H9 (cell line): ENCODE measurements at regions not wholly inside any gene's neighbourhood (a gene's known extent, or its start where the extent isn't known, plus 50 kb on each side); places are given as distances from the start of the nearest gene placed in this dataset.

Source experiments
- DNase-seq: peaks from one replicate; pipeline ENCODE4 v3.0.0-alpha.2; 2017
- H2AFZ ChIP-seq: one replicate; pipeline ENCODE4 v1.6.1; 2013; ENCODE audit warnings: mild to moderate bottlenecking, low read length, control low read depth, moderate library complexity
- H2AK5ac ChIP-seq: 2 replicates; pipeline ENCODE4 v1.6.1; 2013; ENCODE audit warnings: low read length, control low read depth, mixed read lengths; ENCODE audit not compliant: insufficient read length
- H2BK120ac ChIP-seq: one replicate; pipeline ENCODE4 v1.6.1; 2013; ENCODE audit warnings: low read depth, mild to moderate bottlenecking, low read length, control low read depth, inconsistent platforms; ENCODE audit not compliant: poor library complexity, severe bottlenecking
- H2BK12ac ChIP-seq: 2 replicates; pipeline ENCODE4 v1.6.1; 2013; ENCODE audit warnings: low read length, control low read depth, mixed read lengths, low read depth; ENCODE audit not compliant: insufficient read length
- H2BK15ac ChIP-seq: 2 replicates; pipeline ENCODE4 v1.6.1; 2013; ENCODE audit warnings: low read depth, low read length, control low read depth
- H2BK20ac ChIP-seq: one replicate; pipeline ENCODE4 v1.6.1; 2013; ENCODE audit warnings: low read depth, mild to moderate bottlenecking, low read length, control low read depth, inconsistent platforms; ENCODE audit not compliant: poor library complexity, severe bottlenecking
- H2BK5ac ChIP-seq: 2 replicates; pipeline ENCODE4 v1.6.1; 2013; ENCODE audit warnings: low read length, control low read depth, mixed read lengths; ENCODE audit not compliant: insufficient read length
- H3K14ac ChIP-seq: 2 replicates; pipeline ENCODE4 v1.6.1; 2013; ENCODE audit warnings: low read length, control low read depth; ENCODE audit not compliant: insufficient read depth
- H3K18ac ChIP-seq: 2 replicates; pipeline ENCODE4 v1.6.1; 2013; ENCODE audit warnings: low read depth, mild to moderate bottlenecking, mixed read lengths, low read length, control low read depth; ENCODE audit not compliant: insufficient read length
- H3K23ac ChIP-seq: 2 replicates; pipeline ENCODE4 v1.6.1; 2013; ENCODE audit warnings: low read length, control low read depth, mixed read lengths, low read depth; ENCODE audit not compliant: insufficient read length
- H3K23me2 ChIP-seq: 2 replicates; pipeline ENCODE4 v1.6.1; 2013; ENCODE audit warnings: low read depth, mild to moderate bottlenecking, mixed read lengths, low read length, control low read depth; ENCODE audit not compliant: insufficient read length, poor library complexity, severe bottlenecking
- H3K27ac ChIP-seq: 2 replicates; pipeline ENCODE4 v1.5.1; 2013; ENCODE audit warnings: low read length, control low read depth, mixed read lengths, low read depth; ENCODE audit not compliant: insufficient read length
- H3K27me3 ChIP-seq: 2 replicates; pipeline ENCODE4 v1.6.1; 2013; ENCODE audit warnings: low read length, control low read depth, inconsistent platforms; ENCODE audit not compliant: insufficient read depth
- H3K4ac ChIP-seq: 2 replicates; pipeline ENCODE4 v1.6.1; 2013; ENCODE audit warnings: low read depth, mild to moderate bottlenecking, control low read depth, inconsistent platforms, low read length, moderate library complexity
- H3K4me1 ChIP-seq: 2 replicates; pipeline ENCODE4 v1.6.1; 2013; ENCODE audit warnings: low read length, control low read depth, inconsistent platforms; ENCODE audit not compliant: insufficient read depth
- H3K4me2 ChIP-seq: 2 replicates; pipeline ENCODE4 v1.6.1; 2013; ENCODE audit warnings: low read length, control low read depth, mixed read lengths; ENCODE audit not compliant: insufficient read length, insufficient read depth
- H3K56ac ChIP-seq: 2 replicates; pipeline ENCODE4 v1.6.1; 2013; ENCODE audit warnings: low read depth, mild to moderate bottlenecking, mixed read lengths, low read length, control low read depth; ENCODE audit not compliant: insufficient read length
- H3K79me1 ChIP-seq: 2 replicates; pipeline ENCODE4 v1.6.1; 2013; ENCODE audit warnings: low read depth, mild to moderate bottlenecking, moderate library complexity, low read length, control low read depth, inconsistent platforms; ENCODE audit not compliant: insufficient read depth, poor library complexity, severe bottlenecking
- H3K79me2 ChIP-seq: 2 replicates; pipeline ENCODE4 v1.6.1; 2013; ENCODE audit warnings: low read length, control low read depth, inconsistent platforms; ENCODE audit not compliant: insufficient read depth
- H3K9ac ChIP-seq: 2 replicates; pipeline ENCODE4 v1.6.1; 2013; ENCODE audit warnings: low read length, control low read depth, mixed read lengths; ENCODE audit not compliant: insufficient read length; ENCODE audit errors: extremely low read depth
- H3K9me3 ChIP-seq: one replicate; pipeline ENCODE4 v1.6.1; 2013; ENCODE audit warnings: low read depth, low read length, inconsistent platforms; ENCODE audit not compliant: control insufficient read depth
- H3T11ph ChIP-seq: one replicate; pipeline ENCODE4 v1.6.1; 2013; ENCODE audit warnings: mild to moderate bottlenecking, low read length, control low read depth, inconsistent platforms
- H4K20me1 ChIP-seq: one replicate; pipeline ENCODE4 v1.6.1; 2013; ENCODE audit not compliant: control insufficient read depth, insufficient read length, insufficient read depth
- H4K5ac ChIP-seq: 2 replicates; pipeline ENCODE4 v1.6.1; 2013; ENCODE audit warnings: low read depth, mild to moderate bottlenecking, mixed read lengths, low read length, control low read depth; ENCODE audit not compliant: insufficient read length
- H4K8ac ChIP-seq: replicated peaks from 2 replicates; pipeline ENCODE4 v1.6.1; 2013; ENCODE audit warnings: low read length, control low read depth, mixed read lengths, low read depth; ENCODE audit not compliant: insufficient read length
- H4K91ac ChIP-seq: 2 replicates; pipeline ENCODE4 v1.6.1; 2013; ENCODE audit warnings: low read depth, mild to moderate bottlenecking, moderate library complexity, mixed read lengths, low read length, control low read depth; ENCODE audit not compliant: insufficient read length
- H3K27ac Mint-ChIP-seq, 3 experiments: 2 replicates in 2 of 3; 3 replicates in 1 of 3; pipeline ENCODE4 v1.8.0; 2020 to 2021; ENCODE audit warnings: mixed read lengths in 3 of 3, mild to moderate bottlenecking in 1 of 3, moderate library complexity in 1 of 3
- H3K27me3 Mint-ChIP-seq: 2 replicates; pipeline ENCODE4 v1.8.0; 2021; ENCODE audit warnings: low read depth, mild to moderate bottlenecking, moderate library complexity, mixed read lengths
- H3K36me3 Mint-ChIP-seq, 3 experiments: 2 replicates in 2 of 3; 3 replicates in 1 of 3; pipeline ENCODE4 v1.8.0; 2020 to 2021; ENCODE audit warnings: low read depth in 3 of 3, mixed read lengths in 3 of 3; ENCODE audit not compliant: insufficient read depth in 1 of 3
- H3K4me1 Mint-ChIP-seq, 2 experiments: 2 replicates each; pipeline ENCODE4 v1.8.0; 2020; ENCODE audit warnings: mixed read lengths in 2 of 2
- H3K4me3 Mint-ChIP-seq, 2 experiments: 2 replicates in 1 of 2; 3 replicates in 1 of 2; pipeline ENCODE4 v1.8.0; 2020 to 2021; ENCODE audit warnings: mild to moderate bottlenecking in 2 of 2, mixed read lengths in 2 of 2, moderate library complexity in 1 of 2
- H3K9me3 Mint-ChIP-seq, 2 experiments: 2 replicates in 1 of 2; 3 replicates in 1 of 2; pipeline ENCODE4 v1.8.0; 2020; ENCODE audit warnings: mild to moderate bottlenecking in 2 of 2, mixed read lengths in 2 of 2, moderate library complexity in 1 of 2
- whole genome bisulfite sequencing: extraction: QIAGEN DNeasy Blood & Tissue Kit; methylation state at CpG from one replicate; pipeline ENCODE4 v1.1.7; 2013; ENCODE audit warnings: missing lambda C conversion rate, low lambda C conversion rate, mixed read lengths; ENCODE audit not compliant: insufficient read length; ENCODE audit errors: extremely low coverage; 5-methylcytosine and 5-hydroxymethylcytosine counted together
- TF ChIP-seq, protein P1 (sequence below): fragments of 200-600 bp; sonication (generic); conservative IDR thresholded peaks from 3 replicates; pipeline ENCODE4 v1.8.0; 2021; ENCODE audit warnings: antibody characterized with exemption, mild to moderate bottlenecking

DNA sequence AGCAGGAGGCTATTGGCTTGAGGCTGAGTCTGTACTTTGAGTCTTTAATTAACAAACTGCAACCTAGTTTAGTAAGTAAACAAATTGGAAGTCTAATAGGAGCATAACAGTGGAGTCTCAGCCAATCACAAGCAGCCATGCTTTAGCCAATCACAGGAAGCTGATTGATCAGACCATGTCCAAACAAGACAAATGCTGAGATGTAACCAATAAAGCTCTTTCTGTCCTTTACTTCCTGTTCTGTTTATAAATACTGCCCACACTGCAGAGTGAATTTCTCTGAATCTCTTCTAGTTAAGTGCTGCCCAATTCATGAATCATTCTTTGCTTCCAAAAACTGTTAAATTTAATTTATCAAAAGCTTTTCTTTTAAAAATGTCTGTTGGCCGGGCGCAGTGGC, 146.6 kb upstream of the DLX2 start:
- no peak for DNase-seq
- Histone ChIP-seq H4K20me1 (no peaks in the 10 kb centered on the region), H3K23ac (no peak overlapping the region), H3K79me1 (no peaks in the 10 kb centered on the region), H2BK15ac (no peak overlapping the region), H4K91ac (no peak overlapping the region), H2BK12ac (no peak overlapping the region), H2AK5ac (no peak overlapping the region), H3K4me2 (no peak overlapping the region), H2AFZ (no peak overlapping the region), H3K18ac (no peak overlapping the region), H3K4ac (no peak overlapping the region), H2BK5ac (no peak overlapping the region), H3K4me1 (peaks cover 5% of the 10 kb centered on the region; the same call in 1 of the 2 replicates), H3K79me2 (no peaks in the 10 kb centered on the region), H2BK120ac (no peak overlapping the region), H3K56ac (no peak overlapping the region), H3K9me3 (no peaks in the 10 kb centered on the region), H3K27me3 (no peaks in the 10 kb centered on the region), H3K9ac (no peak overlapping the region), H2BK20ac (no peak overlapping the region), H3T11ph (no peak overlapping the region), H4K8ac (no peak overlapping the region), H4K5ac (no peak overlapping the region), H3K14ac (no peak overlapping the region), H3K23me2 (no peaks in the 10 kb centered on the region), H3K27ac (no peak overlapping the region)
- Mint-ChIP-seq H3K4me1 (peaks cover 42 to 50% of the 10 kb centered on the region in 2 experiments), H3K36me3 (no peaks in the 10 kb centered on the region), H3K27ac (no peak overlapping the region), H3K9me3 (no peaks in the 10 kb centered on the region), H3K27me3 (no peaks in the 10 kb centered on the region; the same call in none of the 2 replicates), H3K4me3 (no peak overlapping the region)
- WGBS, result no CpG with 5 or more reads among the region's 2 CpGs
- TF ChIP-seq, protein P1, sequence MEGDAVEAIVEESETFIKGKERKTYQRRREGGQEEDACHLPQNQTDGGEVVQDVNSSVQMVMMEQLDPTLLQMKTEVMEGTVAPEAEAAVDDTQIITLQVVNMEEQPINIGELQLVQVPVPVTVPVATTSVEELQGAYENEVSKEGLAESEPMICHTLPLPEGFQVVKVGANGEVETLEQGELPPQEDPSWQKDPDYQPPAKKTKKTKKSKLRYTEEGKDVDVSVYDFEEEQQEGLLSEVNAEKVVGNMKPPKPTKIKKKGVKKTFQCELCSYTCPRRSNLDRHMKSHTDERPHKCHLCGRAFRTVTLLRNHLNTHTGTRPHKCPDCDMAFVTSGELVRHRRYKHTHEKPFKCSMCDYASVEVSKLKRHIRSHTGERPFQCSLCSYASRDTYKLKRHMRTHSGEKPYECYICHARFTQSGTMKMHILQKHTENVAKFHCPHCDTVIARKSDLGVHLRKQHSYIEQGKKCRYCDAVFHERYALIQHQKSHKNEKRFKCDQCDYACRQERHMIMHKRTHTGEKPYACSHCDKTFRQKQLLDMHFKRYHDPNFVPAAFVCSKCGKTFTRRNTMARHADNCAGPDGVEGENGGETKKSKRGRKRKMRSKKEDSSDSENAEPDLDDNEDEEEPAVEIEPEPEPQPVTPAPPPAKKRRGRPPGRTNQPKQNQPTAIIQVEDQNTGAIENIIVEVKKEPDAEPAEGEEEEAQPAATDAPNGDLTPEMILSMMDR, result no peak
